IMR-90 (cell line): ENCODE measurements at regions not wholly inside any gene's neighbourhood (a gene's known extent, or its start where the extent isn't known, plus 50 kb on each side); places are given as distances from the start of the nearest gene placed in this dataset.

Experiments
- ATAC-seq: fragments of 200-7000 bp; cut with Tn5 transposase; 2 replicates; pipeline ENCODE4 v1.9.1; 2020; ENCODE audit warnings: low read depth, mild to moderate bottlenecking, moderate library complexity
- BruUV-seq: library from RNA; stranded (reverse); fragments of 400-500 nt; replicated peaks from 2 replicates; lab custom pipeline; 2021; lab: Mats Ljungman, UMichigan
- CTCF ChIA-PET: fragments of 300-600 bp; formaldehyde crosslinking; extraction: SDS; loops from one replicate; lab custom pipeline; 2021; ENCODE audit warnings: antibody characterized with exemption; lab: Yijun Ruan, JAX
- POLR2A ChIA-PET: fragments of 300-600 bp; sonication (Branson Sonifier 250); formaldehyde crosslinking; loops from one replicate; lab custom pipeline; 2022; ENCODE audit warnings: antibody characterized with exemption; ENCODE audit not compliant: unreplicated experiment; lab: Charles Lee
- DNase-seq: peaks from one replicate; pipeline ENCODE4 v3.0.0; 2013
- H2AFZ ChIP-seq: replicated peaks from 2 replicates; pipeline ENCODE3; 2013; ENCODE audit warnings: low read length, mild to moderate bottlenecking; ENCODE audit not compliant: poor library complexity
- H2AK5ac ChIP-seq: 2 replicates; pipeline ENCODE4 v1.6.1; 2013; ENCODE audit warnings: low read depth, low read length, inconsistent platforms
- H2AK9ac ChIP-seq: replicated peaks from 2 replicates; pipeline ENCODE3; 2013; ENCODE audit warnings: mild to moderate bottlenecking, low read depth, low read length, moderate library complexity; ENCODE audit not compliant: poor library complexity
- H2BK120ac ChIP-seq: 2 replicates; pipeline ENCODE4 v1.6.1; 2013; ENCODE audit warnings: low read depth, low read length, inconsistent platforms
- H2BK15ac ChIP-seq: 3 replicates; pipeline ENCODE4 v1.6.1; 2013; ENCODE audit warnings: low read depth, low read length, inconsistent platforms
- H2BK20ac ChIP-seq: 2 replicates; pipeline ENCODE4 v1.6.1; 2013; ENCODE audit warnings: low read depth, mild to moderate bottlenecking, inconsistent platforms, low read length, moderate library complexity
- H2BK5ac ChIP-seq: 2 replicates; pipeline ENCODE4 v1.6.1; 2013; ENCODE audit warnings: mild to moderate bottlenecking, low read depth, low read length, inconsistent platforms; ENCODE audit not compliant: poor library complexity, severe bottlenecking
- H3K14ac ChIP-seq: replicated peaks from 2 replicates; pipeline ENCODE4 v1.6.1; 2013; ENCODE audit warnings: low read depth, low read length, inconsistent platforms
- H3K18ac ChIP-seq: 2 replicates; pipeline ENCODE4 v1.6.1; 2013; ENCODE audit warnings: low read depth, low read length, control low read depth
- H3K23ac ChIP-seq: 2 replicates; pipeline ENCODE4 v1.6.1; 2013; ENCODE audit warnings: low read depth, low read length, inconsistent platforms
- H3K27ac ChIP-seq: 2 replicates; pipeline ENCODE4 v1.5.1; 2013; ENCODE audit warnings: mild to moderate bottlenecking, control low read depth, low read length; ENCODE audit not compliant: insufficient read depth
- H3K27me3 ChIP-seq: 2 replicates; pipeline ENCODE4 v1.6.1; 2013; ENCODE audit warnings: low read length; ENCODE audit not compliant: control insufficient read depth, insufficient read depth
- H3K36me3 ChIP-seq: 2 replicates; pipeline ENCODE4 v1.6.1; 2013; ENCODE audit warnings: low read length, mixed read lengths; ENCODE audit not compliant: control insufficient read depth, insufficient read depth
- H3K4ac ChIP-seq: 2 replicates; pipeline ENCODE4 v1.6.1; 2013; ENCODE audit warnings: low read depth, low read length, inconsistent platforms
- H3K4me1 ChIP-seq: 2 replicates; pipeline ENCODE4 v1.6.1; 2013; ENCODE audit warnings: low read length, mixed read lengths; ENCODE audit not compliant: control insufficient read depth, insufficient read depth
- H3K4me2 ChIP-seq: 2 replicates; pipeline ENCODE4 v1.6.1; 2013; ENCODE audit warnings: low read depth, mild to moderate bottlenecking, control low read depth, low read length, moderate library complexity
- H3K4me3 ChIP-seq: 2 replicates; pipeline ENCODE4 v1.5.1; 2013; ENCODE audit warnings: low read depth, mild to moderate bottlenecking, control low read depth, low read length, moderate library complexity; ENCODE audit not compliant: insufficient read depth
- H3K56ac ChIP-seq: 2 replicates; pipeline ENCODE4 v1.6.1; 2013; ENCODE audit warnings: low read length, inconsistent platforms; ENCODE audit not compliant: insufficient read depth; ENCODE audit errors: extremely low read depth
- H3K79me1 ChIP-seq, 2 experiments: 2 replicates each; pipeline ENCODE4 v1.6.1; 2013; ENCODE audit warnings: low read length in 2 of 2, inconsistent platforms in 1 of 2, low read depth in 1 of 2
- H3K9ac ChIP-seq: 2 replicates; pipeline ENCODE4 v1.6.1; 2013; ENCODE audit warnings: low read depth, low read length, control low read depth
- H3K9me1 ChIP-seq: 2 replicates; pipeline ENCODE4 v1.6.1; 2013; ENCODE audit warnings: low read length, inconsistent platforms; ENCODE audit not compliant: insufficient read depth
- H3K9me3 ChIP-seq: 2 replicates; pipeline ENCODE4 v1.6.1; 2013; ENCODE audit warnings: low read length; ENCODE audit not compliant: control insufficient read depth, insufficient read depth
- H4K20me1 ChIP-seq: 2 replicates; pipeline ENCODE4 v1.6.1; 2013; ENCODE audit warnings: low read length, inconsistent platforms; ENCODE audit not compliant: insufficient read depth
- H4K5ac ChIP-seq: 2 replicates; pipeline ENCODE4 v1.6.1; 2013; ENCODE audit warnings: mild to moderate bottlenecking, low read depth, low read length, control low read depth
- H4K8ac ChIP-seq, 2 experiments: 2 replicates each; pipeline ENCODE4 v1.6.1; 2013; ENCODE audit warnings: low read depth in 2 of 2, low read length in 2 of 2, control low read depth in 1 of 2, inconsistent platforms in 1 of 2
- H4K91ac ChIP-seq: 2 replicates; pipeline ENCODE4 v1.6.1; 2013; ENCODE audit warnings: low read depth, low read length, inconsistent platforms; ENCODE audit not compliant: insufficient read depth
- CHD1 ChIP-seq: IDR thresholded peaks from 2 replicates; pipeline ENCODE4 v1.6.1; 2012; ENCODE audit warnings: low read depth, low read length, improper control_type of control experiment
- FOS ChIP-seq: fragments of 150-350 bp; IDR thresholded peaks from 2 replicates; pipeline ENCODE4 v1.6.1; 2016; ENCODE audit warnings: low read depth, low read length
- MAFK ChIP-seq: IDR thresholded peaks from 2 replicates; pipeline ENCODE4 v1.6.1; 2012; ENCODE audit warnings: low read depth, low read length, improper control_type of control experiment
- MAZ ChIP-seq: IDR thresholded peaks from 2 replicates; pipeline ENCODE4 v1.6.1; 2012; ENCODE audit warnings: low read depth, mild to moderate bottlenecking, low read length, improper control_type of control experiment, moderate library complexity, borderline replicate concordance
- NFE2L2 ChIP-seq: fragments of 150-350 bp; IDR thresholded peaks from 2 replicates; pipeline ENCODE4 v1.6.1; 2016; ENCODE audit warnings: low read depth, mild to moderate bottlenecking, low read length
- POLR2A ChIP-seq: IDR thresholded peaks from 2 replicates; pipeline ENCODE4 v1.6.1; 2012; ENCODE audit warnings: mild to moderate bottlenecking, low read depth, low read length
- RAD21 ChIP-seq: IDR thresholded peaks from 2 replicates; pipeline ENCODE4 v1.6.1; 2012; ENCODE audit warnings: low read length, improper control_type of control experiment
- RCOR1 ChIP-seq: IDR thresholded peaks from 2 replicates; pipeline ENCODE4 v1.6.1; 2012; ENCODE audit warnings: mild to moderate bottlenecking, low read length, improper control_type of control experiment; ENCODE audit not compliant: insufficient replicate concordance
- RFX5 ChIP-seq: IDR thresholded peaks from 2 replicates; pipeline ENCODE4 v1.8.0; 2012; ENCODE audit warnings: low read depth, mild to moderate bottlenecking, low read length, moderate library complexity
- SMC3 ChIP-seq: fragments of 150-350 bp; IDR thresholded peaks from 2 replicates; pipeline ENCODE4 v1.6.1; 2016; ENCODE audit warnings: low read depth, mild to moderate bottlenecking, antibody characterized with exemption, low read length, moderate library complexity
- WGBS, 2 experiments: methylation state at CpG; one replicate each; pipeline versions ENCODE4 v1.1.5 to v1.1.7; 2013; ENCODE audit warnings: missing lambda C conversion rate in 2 of 2; ENCODE audit not compliant: insufficient read length in 1 of 2; ENCODE audit errors: extremely low coverage in 2 of 2; 5-methylcytosine and 5-hydroxymethylcytosine counted together
- dilution Hi-C: fragments of 300-500 bp; cut with HindIII; formaldehyde crosslinking; loops from one replicate; pipeline ENCODE4 v1.14.3; 2018; ENCODE audit warnings: low sequenced_read_pairs; ENCODE audit not compliant: unreplicated experiment
- in situ Hi-C: fragments of 300-500 bp; cut with MboI; formaldehyde crosslinking; loops from 3 replicates; pipeline ENCODE4 v1.14.3; 2019; ENCODE audit warnings: low sequenced_read_pairs, inconsistent platforms, mixed read lengths
- intact Hi-C: fragments of 100-400 bp; cut with micrococcal nuclease; formaldehyde crosslinking; loops from 2 replicates; pipeline ENCODE4 v1.10.0; 2022
- TF ChIP-seq, protein P1 (sequence below): conservative IDR thresholded peaks from 2 replicates; pipeline ENCODE4 v1.5.1; 2012; ENCODE audit warnings: mild to moderate bottlenecking, low read depth, low read length, improper control_type of control experiment
- TF ChIP-seq, protein P2 (sequence below): fragments of 150-350 bp; IDR thresholded peaks from 2 replicates; pipeline ENCODE4 v1.6.1; 2016; ENCODE audit warnings: low read depth, mild to moderate bottlenecking, low read length, moderate library complexity, borderline replicate concordance

DNA sequence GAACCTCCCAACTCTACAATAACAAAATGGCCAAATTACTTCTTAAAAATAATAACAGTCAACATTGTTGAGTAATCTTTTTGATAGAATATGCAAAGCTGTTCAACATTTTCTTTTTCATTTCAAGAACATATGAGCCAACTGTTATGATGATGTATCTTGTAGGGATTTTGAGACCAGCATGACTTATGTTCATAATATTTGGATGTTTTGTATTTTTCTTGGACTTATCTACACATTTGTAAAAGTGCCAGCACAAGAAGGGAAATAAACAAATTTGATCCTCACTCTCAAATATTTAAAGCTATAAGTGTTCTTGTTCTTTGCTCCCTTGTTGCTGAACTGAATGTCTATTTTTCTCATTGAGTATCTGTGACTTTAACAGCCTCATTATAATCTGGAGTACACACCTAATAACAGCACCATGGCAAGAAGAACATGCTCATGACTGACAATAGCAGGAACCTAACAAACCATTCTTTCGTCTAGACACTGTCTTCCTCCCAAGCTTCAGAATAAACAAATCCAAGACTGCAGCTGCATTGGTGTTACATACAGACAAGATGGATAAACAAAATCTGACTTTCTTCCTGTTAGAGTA is 1049.7 kb downstream of the FAT4 start:
- Histone ChIP-seq H3K36me3 (no peaks in the 10 kb centered on the region), H3K4me2 (peak overlapping the region; percentile 3; the same call in 1 of the 2 replicates), H3K18ac (no peak overlapping the region), H4K20me1 (no peaks in the 10 kb centered on the region), H3K9ac (no peak overlapping the region), H3K14ac (no peak overlapping the region), H3K4me1 (no peaks in the 10 kb centered on the region; the same call in 1 of the 2 replicates), H2AK5ac (no peak overlapping the region), H3K79me1 (no peaks in the 10 kb centered on the region), H4K5ac (no peak overlapping the region), H2BK120ac (no peak overlapping the region), H3K9me1 (no peaks in the 10 kb centered on the region), H2BK5ac (no peak overlapping the region), H2BK20ac (no peak overlapping the region), H3K4ac (no peak overlapping the region), H4K91ac (no peak overlapping the region), H3K56ac (peak overlapping the region; percentile 39; the same call in 1 of the 2 replicates), H3K23ac (no peak overlapping the region), H3K4me3 (no peak overlapping the region), H3K9me3 (no peaks in the 10 kb centered on the region), H3K27ac (no peak overlapping the region), H2BK15ac (no peak overlapping the region), H2AK9ac (no peak overlapping the region), H2AFZ (no peak overlapping the region), H3K27me3 (no peaks in the 10 kb centered on the region), H4K8ac (no peak overlapping the region)
- ChIA-PET CTCF (no interaction called here), POLR2A (no interaction called here)
- in situ Hi-C loops: no loop called here
- BruUV-seq: no TSS peak
- intact Hi-C loops: loop anchor here (1.0 kb wide), 1 partner anchor 20 kb away; no protein-coding TSS in a partner anchor
- ATAC-seq: peak; percentile 78
- dilution Hi-C loops: no loop called here
- no CpG with 5 or more reads among the region's 1 CpG for WGBS, 2 experiments
- peak; percentile 77 for DNase-seq
- TF ChIP-seq POLR2A: no peak
- TF ChIP-seq RFX5: no peak
- TF ChIP-seq RCOR1: no peak
- no peak for TF ChIP-seq SMC3
- TF ChIP-seq RAD21: no peak
- TF ChIP-seq FOS: no peak
- TF ChIP-seq MAFK: no peak
- no peak for TF ChIP-seq NFE2L2
- TF ChIP-seq, protein P1, sequence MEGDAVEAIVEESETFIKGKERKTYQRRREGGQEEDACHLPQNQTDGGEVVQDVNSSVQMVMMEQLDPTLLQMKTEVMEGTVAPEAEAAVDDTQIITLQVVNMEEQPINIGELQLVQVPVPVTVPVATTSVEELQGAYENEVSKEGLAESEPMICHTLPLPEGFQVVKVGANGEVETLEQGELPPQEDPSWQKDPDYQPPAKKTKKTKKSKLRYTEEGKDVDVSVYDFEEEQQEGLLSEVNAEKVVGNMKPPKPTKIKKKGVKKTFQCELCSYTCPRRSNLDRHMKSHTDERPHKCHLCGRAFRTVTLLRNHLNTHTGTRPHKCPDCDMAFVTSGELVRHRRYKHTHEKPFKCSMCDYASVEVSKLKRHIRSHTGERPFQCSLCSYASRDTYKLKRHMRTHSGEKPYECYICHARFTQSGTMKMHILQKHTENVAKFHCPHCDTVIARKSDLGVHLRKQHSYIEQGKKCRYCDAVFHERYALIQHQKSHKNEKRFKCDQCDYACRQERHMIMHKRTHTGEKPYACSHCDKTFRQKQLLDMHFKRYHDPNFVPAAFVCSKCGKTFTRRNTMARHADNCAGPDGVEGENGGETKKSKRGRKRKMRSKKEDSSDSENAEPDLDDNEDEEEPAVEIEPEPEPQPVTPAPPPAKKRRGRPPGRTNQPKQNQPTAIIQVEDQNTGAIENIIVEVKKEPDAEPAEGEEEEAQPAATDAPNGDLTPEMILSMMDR: no peak
- TF ChIP-seq, protein P2, sequence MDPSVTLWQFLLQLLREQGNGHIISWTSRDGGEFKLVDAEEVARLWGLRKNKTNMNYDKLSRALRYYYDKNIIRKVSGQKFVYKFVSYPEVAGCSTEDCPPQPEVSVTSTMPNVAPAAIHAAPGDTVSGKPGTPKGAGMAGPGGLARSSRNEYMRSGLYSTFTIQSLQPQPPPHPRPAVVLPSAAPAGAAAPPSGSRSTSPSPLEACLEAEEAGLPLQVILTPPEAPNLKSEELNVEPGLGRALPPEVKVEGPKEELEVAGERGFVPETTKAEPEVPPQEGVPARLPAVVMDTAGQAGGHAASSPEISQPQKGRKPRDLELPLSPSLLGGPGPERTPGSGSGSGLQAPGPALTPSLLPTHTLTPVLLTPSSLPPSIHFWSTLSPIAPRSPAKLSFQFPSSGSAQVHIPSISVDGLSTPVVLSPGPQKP: no peak
- no peak for TF ChIP-seq CHD1
- no peak for TF ChIP-seq MAZ
